ENCODE measurements at regions not wholly inside any gene's neighbourhood (a gene's known extent, or its start where the extent isn't known, plus 50 kb on each side); places are given as distances from the start of the nearest gene placed in this dataset.

DNA sequence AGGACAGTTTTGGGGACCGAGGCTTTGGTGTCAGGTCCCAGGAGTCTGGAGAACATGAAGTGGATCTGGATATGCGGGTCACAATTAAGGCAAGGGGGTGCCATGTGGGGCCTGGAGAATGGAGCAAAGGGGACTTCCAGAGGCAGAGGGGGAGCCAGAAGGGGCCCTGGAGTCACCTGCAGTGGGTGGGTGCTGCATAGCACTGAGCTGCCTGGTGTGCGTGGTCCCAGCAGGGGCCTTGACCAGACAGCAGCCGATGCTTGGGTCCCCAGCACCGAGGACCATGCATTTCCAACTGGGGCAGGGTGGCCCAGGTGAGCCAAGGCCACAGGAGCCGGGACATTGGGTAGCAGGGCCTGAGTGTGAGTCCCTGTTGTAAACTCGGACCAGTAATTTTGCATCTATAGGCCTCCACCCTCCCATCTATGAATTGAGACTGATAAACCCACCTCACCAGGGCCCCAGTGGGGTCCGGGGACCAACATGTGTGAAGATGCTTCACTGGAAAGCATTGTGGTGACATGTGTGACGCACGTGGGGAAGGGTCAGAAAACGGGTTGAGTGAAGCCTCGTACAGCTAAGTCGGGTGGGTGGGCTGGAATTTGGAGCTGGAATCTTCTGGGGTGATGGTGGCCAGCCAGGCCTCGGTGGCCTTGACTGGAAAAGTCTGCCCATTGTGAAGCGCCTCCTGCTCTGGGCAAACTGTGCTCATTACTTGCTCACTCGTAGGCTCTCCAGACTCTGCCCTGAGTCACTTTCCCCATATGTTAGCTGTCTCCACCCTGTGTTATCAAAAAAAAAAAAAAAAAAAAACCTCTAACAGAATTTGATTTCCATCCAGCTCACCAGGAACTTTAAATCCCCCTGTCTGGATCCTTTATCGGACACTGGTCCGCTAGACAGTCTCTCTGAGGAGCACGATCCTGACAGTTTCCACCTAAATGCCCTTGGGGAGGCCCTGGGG, 90.5 kb upstream of the ZNF469 start:
- Mint-ChIP-seq H3K36me3 (ENCODE audit: low read depth) (peaks cover 4% of the 10 kb centered on the region; the same call in 2 of the 3 replicates), H3K9me3 (peaks cover 43% of the 10 kb centered on the region), H3K27ac (no peak overlapping the region), H3K27me3 (ENCODE audit: insufficient read depth, low read depth, poor library complexity) (peaks cover 10% of the 10 kb centered on the region), H3K4me1 (no peaks in the 10 kb centered on the region), H3K4me3 (no peak overlapping the region)
- no peak for TF ChIP-seq CREB1 (CRISPR knock-in tag; IDR thresholded peaks at IDR 0.05; ENCODE audit: low read depth)
- TF ChIP-seq STAT1 (IDR thresholded peaks at IDR 0.05; ENCODE audit: unreplicated experiment), result no peak
- no peak for TF ChIP-seq ZNF331 (CRISPR knock-in tag; IDR thresholded peaks at IDR 0.05; ENCODE audit: low read depth)
- no peak for TF ChIP-seq ETS1 (IDR thresholded peaks at IDR 0.05)
- no peak for TF ChIP-seq ZNF462 (CRISPR knock-in tag; IDR thresholded peaks at IDR 0.05)
- TF ChIP-seq JUNB (IDR thresholded peaks at IDR 0.05; ENCODE audit: unreplicated experiment), result no peak
- TF ChIP-seq NANOG (IDR thresholded peaks at IDR 0.05; ENCODE audit: borderline replicate concordance), result no peak
- no peaks in the 10 kb centered on the region for H3K9me2 ChIP-seq (ENCODE audit: insufficient read depth)
- no peaks in the 10 kb centered on the region for H3K36me3 ChIP-seq (ENCODE audit: insufficient read depth)
- no peaks in the 10 kb centered on the region for H3K79me2 ChIP-seq (replicated peaks; ENCODE audit: insufficient read depth)
- ATAC-seq (no peak), DNase-seq (ENCODE audit: low spot score) (no peak)
- no peaks in the 10 kb centered on the region for H3F3A ChIP-seq (replicated peaks; ENCODE audit: low read depth)
- no peak overlapping the region for H2AFZ ChIP-seq
- no peaks in the 10 kb centered on the region for H3K27me3 ChIP-seq (ENCODE audit: insufficient read depth)
- H3K4me3 ChIP-seq, result no peak overlapping the region
- H3K4me1 ChIP-seq (ENCODE audit: insufficient read depth), result no peaks in the 10 kb centered on the region
- no peaks in the 10 kb centered on the region for H4K20me1 ChIP-seq (replicated peaks; ENCODE audit: insufficient read depth)
- H3K27ac ChIP-seq (ENCODE audit: low read depth), result no peak overlapping the region
- H3K4me2 ChIP-seq, result no peak overlapping the region
